Astrocyte of the hippocampus (primary cell): ENCODE measurements at regions not wholly inside any gene's neighbourhood (a gene's known extent, or its start where the extent isn't known, plus 50 kb on each side); places are given as distances from the start of the nearest gene placed in this dataset.
A peak's percentile ranks its signal among the peaks of the same experiment; 100 is the strongest.

ENCODE experiments used
- DNase-seq: peaks from one replicate; pipeline ENCODE4 v3.0.0; 2011; ENCODE audit warnings: low read depth, low spot score

DNA sequence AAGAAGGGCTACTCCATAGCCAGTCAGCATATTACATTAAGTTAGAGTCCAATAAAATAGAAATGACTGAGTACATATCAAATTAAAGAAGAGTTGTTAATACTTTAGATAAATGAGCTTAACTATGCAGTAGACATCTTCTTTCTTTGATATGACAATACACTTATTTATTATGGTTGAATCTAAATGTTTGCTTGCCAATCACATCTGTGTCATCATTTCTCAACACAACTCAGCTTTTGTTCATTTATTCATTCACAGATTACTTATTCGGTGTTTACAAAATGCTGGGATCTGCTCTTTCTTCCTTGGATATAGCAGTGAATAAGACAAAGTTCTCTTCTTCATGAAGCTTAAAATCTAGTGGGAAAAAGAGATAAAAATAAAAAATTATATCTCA lies 614.6 kb upstream of the ATP2B1 start:
- DNase-seq: no peak

DNA sequence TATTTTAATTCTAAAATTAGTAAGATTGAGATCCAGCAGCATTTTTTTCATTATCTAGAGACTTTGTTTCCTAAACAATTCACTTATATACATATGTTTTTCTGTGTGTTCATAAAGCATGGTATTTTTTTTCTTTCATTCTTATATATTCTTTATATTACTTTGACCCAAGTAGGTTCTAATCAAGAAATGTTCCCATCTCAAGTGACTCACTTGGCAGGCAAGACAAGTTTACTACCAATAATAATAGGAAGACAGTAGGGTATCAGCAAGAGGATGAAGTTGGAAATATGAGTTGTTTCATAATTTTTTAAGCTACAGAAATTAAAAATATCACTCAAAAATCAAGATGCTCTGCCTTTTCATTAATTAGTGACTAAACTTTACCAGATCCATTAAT lies 613.4 kb upstream of the ATP2B1 start:
- no peak for DNase-seq

DNA sequence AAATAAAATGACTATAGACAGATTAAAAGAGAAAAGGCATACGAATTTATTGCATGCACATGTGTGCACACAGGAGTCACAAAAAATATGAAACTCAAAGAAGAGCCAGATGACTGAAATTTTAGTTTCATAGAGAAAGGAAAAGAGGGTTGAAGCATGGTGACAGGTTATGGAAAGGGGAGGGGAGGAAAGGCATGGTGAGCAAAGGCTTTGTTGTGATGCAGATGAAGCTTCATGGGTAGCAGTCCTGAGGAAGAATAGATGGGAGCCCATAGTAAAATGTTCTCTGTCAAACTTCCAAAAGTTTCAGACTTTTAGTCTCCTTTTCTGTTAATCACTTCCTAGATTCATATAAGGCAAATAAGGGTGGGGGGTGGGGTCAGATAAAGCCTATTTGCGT lies 612.7 kb upstream of the ATP2B1 start:
- DNase-seq: no peak

DNA sequence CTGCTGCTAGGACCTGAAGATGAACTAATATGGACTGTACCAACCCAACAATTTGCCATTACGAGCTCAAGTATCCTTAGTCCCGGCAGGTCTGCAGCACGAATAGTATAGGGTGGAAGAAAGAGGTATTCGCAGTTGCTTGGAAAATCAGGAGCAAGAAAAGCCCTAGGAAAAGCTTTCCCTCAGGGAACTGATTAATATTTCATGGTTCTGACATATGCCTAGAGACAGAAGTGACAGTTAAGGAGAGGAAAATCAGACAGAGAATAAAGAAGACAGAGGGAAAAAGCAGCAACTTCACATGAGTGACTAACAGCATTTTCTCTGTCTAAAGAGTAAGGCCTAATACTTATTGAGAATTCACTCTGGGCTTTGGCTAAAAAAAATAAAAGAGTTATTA lies 602.9 kb upstream of the ATP2B1 start:
- DNase-seq: no peak

DNA sequence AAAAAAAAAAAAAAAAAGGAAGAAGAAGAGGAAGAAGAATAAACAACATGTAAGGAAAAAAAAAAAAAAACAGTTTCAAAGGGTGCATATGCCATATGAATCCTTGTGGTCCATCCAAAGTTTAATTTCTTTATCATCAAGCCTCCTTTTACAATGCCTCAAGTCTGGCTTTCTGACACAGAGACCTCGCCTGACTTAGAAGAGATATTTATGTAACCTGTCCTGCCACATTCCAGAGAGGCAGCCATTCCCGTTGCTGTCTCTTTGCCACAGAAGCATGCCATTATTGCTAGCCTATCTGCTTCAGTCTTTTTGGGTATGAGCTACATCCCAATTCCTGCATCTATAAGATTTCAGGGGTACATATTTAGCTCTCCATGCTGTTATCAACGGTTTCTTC lies 596.7 kb upstream of the ATP2B1 start:
- DNase-seq: no peak

DNA sequence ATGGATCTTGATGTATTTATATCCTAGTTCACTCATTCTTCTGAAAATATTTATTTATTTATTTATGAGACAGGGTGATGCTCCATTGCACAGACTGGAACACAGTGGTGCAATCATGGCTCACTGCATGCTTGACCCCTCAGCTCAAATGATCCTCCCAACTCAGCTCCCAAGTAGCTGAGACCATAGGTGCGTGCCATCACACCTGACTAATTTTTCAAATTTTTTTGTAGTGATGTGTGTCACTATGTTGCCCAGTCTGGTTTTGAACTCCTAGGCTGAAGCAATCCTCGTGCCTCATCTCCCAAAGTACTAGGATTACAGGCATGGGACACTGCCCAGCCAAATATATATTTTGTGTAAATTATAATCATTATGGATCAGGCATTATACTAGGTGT lies 595.6 kb upstream of the ATP2B1 start:
- no peak for DNase-seq

DNA sequence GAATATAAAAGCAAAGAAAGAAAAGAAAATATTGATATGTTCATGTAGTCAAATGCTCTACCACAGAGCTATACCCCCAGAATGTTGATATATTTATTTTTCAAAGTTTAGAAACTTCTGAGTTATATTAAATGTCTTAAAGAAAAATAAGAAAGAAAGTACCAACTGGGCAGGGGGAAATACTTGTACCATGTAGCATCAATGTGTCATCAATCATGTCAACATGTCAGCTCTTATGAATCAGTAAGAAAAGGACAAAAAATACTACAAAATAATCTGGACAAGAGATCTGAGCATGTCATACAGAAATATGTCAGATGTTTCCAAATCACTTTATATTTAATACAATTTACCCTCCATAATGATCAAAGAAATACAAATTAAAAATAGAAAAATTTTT lies 595.1 kb upstream of the ATP2B1 start:
- DNase-seq: no peak

DNA sequence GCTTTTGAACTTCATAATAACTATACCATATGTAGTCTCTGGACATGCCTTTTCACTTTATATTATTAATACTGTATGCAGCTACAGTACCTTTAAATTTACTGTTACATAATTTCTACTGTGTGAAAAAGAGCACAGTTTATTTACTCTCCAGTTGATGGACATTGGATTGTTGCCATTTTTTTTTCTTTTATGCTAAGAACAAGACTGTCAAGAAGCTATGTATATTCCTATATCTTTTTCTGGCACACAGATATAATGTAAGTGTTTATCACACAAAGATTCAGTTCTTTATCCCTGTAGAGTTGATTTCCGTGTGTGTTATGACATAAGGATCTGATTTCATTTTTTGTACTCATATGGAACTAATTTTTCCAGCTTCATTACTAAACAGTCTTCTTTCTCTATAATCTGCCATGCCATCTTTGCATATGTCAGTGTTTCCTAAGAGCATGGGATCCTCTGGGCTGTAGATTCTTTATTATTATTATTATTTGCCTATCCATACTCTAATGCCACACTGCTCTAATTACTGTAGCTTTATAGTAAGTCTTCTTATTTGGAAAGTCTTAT lies 593.0 kb upstream of the ATP2B1 start:
- no peak for DNase-seq

- DNase-seq: no peak
These were observed 592.5 kb upstream of the ATP2B1 start for GRCh38 chr12:90301095-90301494.

DNA sequence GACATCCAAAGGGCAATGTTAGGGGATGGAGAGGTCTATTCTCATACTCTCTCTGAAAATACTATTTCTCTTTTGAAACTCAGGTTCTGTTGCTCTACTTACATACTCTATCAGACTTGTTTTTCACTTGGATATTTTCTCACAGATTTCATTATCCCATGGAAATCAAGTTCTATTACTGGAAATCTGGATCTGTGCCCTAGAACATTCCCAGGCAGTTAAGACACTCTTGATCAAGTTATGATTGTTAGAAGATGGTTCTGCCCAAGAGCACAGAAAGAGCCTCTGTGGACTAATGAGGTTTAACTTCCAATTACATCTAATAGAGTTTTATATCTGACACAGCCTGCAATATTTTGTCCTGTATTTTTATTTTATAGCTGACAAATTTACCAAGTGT lies 591.0 kb upstream of the ATP2B1 start:
- no peak for DNase-seq

DNA sequence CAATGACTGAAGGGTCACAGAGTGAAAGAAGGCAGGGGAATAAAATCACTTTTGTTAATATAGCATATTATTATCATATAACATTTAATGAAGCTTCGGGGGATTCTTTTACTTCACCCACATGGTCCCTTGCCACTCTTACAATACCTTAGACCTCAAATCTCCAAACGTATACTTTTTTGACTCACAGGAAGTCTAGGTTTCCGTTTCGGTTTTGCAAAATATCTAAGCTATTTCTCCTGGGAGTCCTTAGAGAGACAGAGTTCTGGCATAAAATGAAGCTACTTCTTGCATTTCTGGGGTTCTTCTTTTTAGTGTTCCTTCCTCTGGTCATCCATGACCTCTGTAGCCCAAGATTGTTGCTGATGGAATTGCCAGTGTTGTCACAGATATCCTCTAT lies 590.5 kb upstream of the ATP2B1 start:
- no peak for DNase-seq

DNA sequence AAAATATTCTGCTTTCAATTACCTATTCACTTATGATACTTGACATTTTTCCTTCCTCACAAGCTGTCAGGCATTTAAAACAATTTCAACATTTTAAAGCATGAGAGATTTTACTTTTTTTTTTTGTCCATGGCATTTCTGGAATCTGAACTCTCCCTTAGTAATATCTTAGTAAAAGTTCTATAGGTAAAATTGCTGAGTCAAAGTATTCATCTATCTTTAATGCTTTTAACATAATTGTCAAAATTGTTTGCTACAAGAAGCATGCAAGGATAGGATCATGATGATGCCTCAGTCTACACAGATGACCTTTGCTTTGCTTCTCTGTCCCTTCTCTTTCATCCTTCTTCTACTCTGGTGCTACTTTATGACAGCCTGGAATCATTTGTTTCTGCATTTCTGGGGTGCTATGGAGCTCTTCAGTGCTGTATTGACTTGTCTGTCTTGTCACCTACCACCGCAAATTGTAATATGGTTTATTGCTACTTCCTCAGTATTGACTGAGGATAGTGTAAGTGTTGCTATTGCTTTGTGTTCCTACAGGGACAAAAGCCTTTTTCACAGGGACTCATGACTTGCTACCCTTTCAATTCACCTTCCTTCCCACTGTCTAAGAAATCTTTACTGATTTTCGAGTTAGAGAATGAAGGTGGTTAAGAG lies 589.8 kb upstream of the ATP2B1 start:
- DNase-seq: no peak

- no peak for DNase-seq
These were observed 587.2 kb upstream of the ATP2B1 start for GRCh38 chr12:90295858-90296257.

GRCh38 chr12:90292183-90292582 lies 583.5 kb upstream of the ATP2B1 start:
- DNase-seq: no peak

GRCh38 chr12:90290980-90291975 lies 582.6 kb upstream of the ATP2B1 start:
- DNase-seq: peak; percentile 5

GRCh38 chr12:90287585-90287984 lies 578.9 kb upstream of the ATP2B1 start:
- DNase-seq: no peak

- no peak for DNase-seq
These were observed 572.7 kb upstream of the ATP2B1 start for GRCh38 chr12:90281154-90281868.

DNA sequence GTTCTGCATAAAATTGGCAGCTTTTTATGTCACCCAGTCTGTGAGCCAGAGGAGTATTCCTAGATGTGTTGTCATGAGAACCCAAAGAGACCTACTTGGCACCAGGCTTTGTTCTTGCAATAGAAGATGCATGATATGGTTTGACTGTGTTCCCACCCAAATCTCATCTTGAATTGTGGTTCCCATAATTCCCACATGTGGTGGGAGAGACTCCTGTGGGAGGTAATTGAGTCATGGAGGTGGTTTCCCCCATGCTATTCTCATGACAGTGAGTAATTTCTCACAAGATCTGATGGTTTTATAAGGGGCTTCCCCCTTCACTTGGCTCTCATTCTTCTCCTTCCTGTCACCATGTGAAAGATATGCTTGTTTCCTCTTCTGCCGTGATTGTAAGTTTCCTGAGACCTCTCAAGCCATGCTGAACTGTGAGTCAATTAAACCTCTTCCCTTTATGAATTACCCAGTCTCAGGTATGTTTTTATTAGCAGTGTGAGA lies 572.0 kb upstream of the ATP2B1 start:
- peak; percentile 18 for DNase-seq

- DNase-seq: no peak
These were observed 571.4 kb upstream of the ATP2B1 start for GRCh38 chr12:90280033-90280432.

DNA sequence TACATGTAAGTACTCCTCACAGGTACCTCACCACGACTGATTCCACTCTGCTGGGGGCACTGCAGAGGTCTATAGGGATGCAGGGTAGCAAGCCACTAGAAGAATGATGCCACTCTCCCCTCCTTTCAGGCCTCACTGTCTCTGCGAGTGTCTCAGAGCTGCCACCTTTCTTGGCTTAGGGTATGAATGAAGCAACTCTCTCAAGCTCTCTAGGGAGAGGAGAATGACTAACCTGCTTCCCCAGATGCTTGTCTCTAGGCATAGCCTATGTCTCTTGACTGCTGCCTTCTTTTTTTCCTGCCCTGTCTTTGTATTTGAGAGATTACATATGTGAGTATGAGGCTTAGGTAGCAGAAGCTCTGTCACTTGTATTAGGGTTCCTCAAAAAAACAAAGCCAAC lies 566.5 kb upstream of the ATP2B1 start:
- DNase-seq: no peak

DNA sequence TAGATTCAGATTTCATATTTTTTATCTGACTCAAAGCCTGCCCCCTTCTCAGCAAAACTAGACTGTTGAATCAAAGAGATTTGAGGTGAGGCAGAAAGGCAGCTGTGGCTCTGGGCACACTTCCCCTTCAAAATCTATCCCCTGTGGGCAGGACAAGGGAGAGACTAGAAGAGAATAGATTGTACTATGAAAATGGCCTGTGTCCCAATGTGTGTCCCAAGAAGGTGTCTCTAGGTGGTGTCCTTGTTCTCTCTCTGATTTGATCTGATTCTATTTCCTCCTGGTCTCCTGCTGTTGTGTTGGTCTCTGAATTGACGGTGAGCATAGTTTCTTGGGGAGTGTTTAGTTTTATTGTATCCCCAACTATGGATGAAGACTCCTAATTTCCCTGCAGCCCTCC lies 565.8 kb upstream of the ATP2B1 start:
- no peak for DNase-seq

DNA sequence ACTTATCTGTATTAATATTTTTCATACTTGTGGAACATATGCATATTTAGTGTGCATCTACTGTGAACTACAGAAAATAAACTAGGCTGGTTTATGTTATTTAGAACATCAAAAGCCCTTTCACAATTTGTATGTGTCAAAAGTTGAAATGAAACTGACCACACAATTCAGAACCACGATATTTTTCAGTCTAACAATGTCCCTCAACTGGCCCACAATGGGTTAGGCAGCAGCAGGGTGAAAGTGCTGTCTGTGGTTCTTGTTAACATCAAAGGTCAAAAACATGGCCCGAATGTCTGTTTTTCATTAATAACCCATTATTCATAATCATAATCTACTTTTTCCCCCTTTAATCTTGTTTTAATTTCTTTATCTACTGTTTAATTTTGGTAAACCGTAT lies 559.9 kb upstream of the ATP2B1 start:
- no peak for DNase-seq
